ENCODE measurements at regions not wholly inside any gene's neighbourhood (a gene's known extent, or its start where the extent isn't known, plus 50 kb on each side); places are given as distances from the start of the nearest gene placed in this dataset.

- no peak for TF ChIP-seq CTCF (IDR thresholded peaks at IDR 0.05; ENCODE audit: control extremely low read depth, extremely low read depth, low read depth, missing control alignments)
- no peak for DNase-seq (ENCODE audit: extremely low spot score)
- ChIA-PET CTCF (interaction anchor here (1.0 kb wide), 1 partner anchor 16 kb away, joined by 3 read pairs; no protein-coding TSS in a partner anchor), POLR2A (no interaction called here)
These were observed 168.0 kb downstream of the OTOR start for GRCh38 chr20:16916165-16916564.

- TF ChIP-seq CTCF (IDR thresholded peaks at IDR 0.05; ENCODE audit: control extremely low read depth, extremely low read depth, low read depth, missing control alignments) = no peak
- DNase-seq (ENCODE audit: extremely low spot score) = no peak
- ChIA-PET POLR2A (no interaction called here), CTCF (no interaction called here)
These were observed 169.5 kb downstream of the OTOR start for GRCh38 chr20:16917636-16918035.

- TF ChIP-seq CTCF (IDR thresholded peaks at IDR 0.05; ENCODE audit: control extremely low read depth, extremely low read depth, low read depth, missing control alignments) = no peak
- CTCF ChIA-PET = no interaction called here
- DNase-seq (ENCODE audit: extremely low spot score) = no peak
These were observed 170.2 kb downstream of the OTOR start for GRCh38 chr20:16918366-16918765.

GRCh38 chr20:16919841-16920240 is 171.7 kb downstream of the OTOR start:
- POLR2A ChIA-PET = no interaction called here
- CTCF ChIA-PET = no interaction called here
- TF ChIP-seq CTCF (IDR thresholded peaks at IDR 0.05; ENCODE audit: control extremely low read depth, extremely low read depth, low read depth, missing control alignments) = no peak
- DNase-seq (ENCODE audit: extremely low spot score) = no peak

More at GRCh38 chr20:16918366-16918765, 170.2 kb downstream of the OTOR start:
- POLR2A ChIA-PET = no interaction called here

GRCh38 chr20:16922834-16923233 is 174.7 kb downstream of the OTOR start:
- DNase-seq (ENCODE audit: extremely low spot score) = no peak
- POLR2A ChIA-PET = no interaction called here

GRCh38 chr20:16926626-16927430 is 178.7 kb downstream of the OTOR start:
- POLR2A ChIA-PET = no interaction called here
- CTCF ChIA-PET = no interaction called here
- no peak for TF ChIP-seq CTCF (IDR thresholded peaks at IDR 0.05; ENCODE audit: control extremely low read depth, extremely low read depth, low read depth, missing control alignments)
- no peak for DNase-seq (ENCODE audit: extremely low spot score)

More at GRCh38 chr20:16922834-16923233, 174.7 kb downstream of the OTOR start:
- CTCF ChIA-PET = no interaction called here
- no peak for TF ChIP-seq CTCF (IDR thresholded peaks at IDR 0.05; ENCODE audit: control extremely low read depth, extremely low read depth, low read depth, missing control alignments)

Measured in GM10248 (cell line).